NCI-H1436 treated with DMSO at 0.1 percent for 48 hours (cell line): ENCODE measurements at regions not wholly inside any gene's neighbourhood (a gene's known extent, or its start where the extent isn't known, plus 50 kb on each side); places are given as distances from the start of the nearest gene placed in this dataset.

Source experiments
- DNase-seq: peaks from one replicate; lab custom pipeline; 2025; lab: John Stamatoyannopoulos, UW

- DNase-seq: no peak
Measured at GRCh38 chr6:33967966-33968724, 164.3 kb upstream of the MLN start.

GRCh38 chr6:33967265-33967767 lies 163.5 kb upstream of the MLN start:
- DNase-seq: no peak

- DNase-seq: no peak
Measured at GRCh38 chr6:33966536-33966935, 162.7 kb upstream of the MLN start.

GRCh38 chr6:33965766-33966165 lies 162.0 kb upstream of the MLN start:
- DNase-seq: no peak

GRCh38 chr6:33964387-33964786 lies 160.6 kb upstream of the MLN start:
- DNase-seq: no peak

- no peak for DNase-seq
Measured at GRCh38 chr6:33963136-33963750, 159.4 kb upstream of the MLN start.

GRCh38 chr6:33962246-33963027 lies 158.6 kb upstream of the MLN start:
- no peak for DNase-seq

- DNase-seq: no peak
Measured at GRCh38 chr6:33961691-33962090, 157.9 kb upstream of the MLN start.

- DNase-seq: no peak
Measured at GRCh38 chr6:33960345-33961313, 156.8 kb upstream of the MLN start.

GRCh38 chr6:33959661-33960344 lies 156.0 kb upstream of the MLN start:
- DNase-seq: no peak

GRCh38 chr6:33959329-33959651 lies 155.5 kb upstream of the MLN start:
- no peak for DNase-seq

GRCh38 chr6:33958526-33959328 lies 154.9 kb upstream of the MLN start:
- no peak for DNase-seq

GRCh38 chr6:33957892-33958525 lies 154.2 kb upstream of the MLN start:
- no peak for DNase-seq

GRCh38 chr6:33957131-33957891 lies 153.5 kb upstream of the MLN start:
- DNase-seq: no peak

- DNase-seq: no peak
Measured at GRCh38 chr6:33956206-33956605, 152.4 kb upstream of the MLN start.

- no peak for DNase-seq
Measured at GRCh38 chr6:33955566-33955965, 151.8 kb upstream of the MLN start.

GRCh38 chr6:33954453-33954852 lies 150.7 kb upstream of the MLN start:
- no peak for DNase-seq

GRCh38 chr6:33953171-33953570 lies 149.4 kb upstream of the MLN start:
- no peak for DNase-seq

GRCh38 chr6:33952016-33952415 lies 148.2 kb upstream of the MLN start:
- no peak for DNase-seq
